PC-9 (cell line): ENCODE measurements at regions not wholly inside any gene's neighbourhood (a gene's known extent, or its start where the extent isn't known, plus 50 kb on each side); places are given as distances from the start of the nearest gene placed in this dataset.
"Not testable (repeated sequence)": the region's sequence is repeated elsewhere in the genome, so short reads cannot be mapped to it uniquely, and the experiment has no call there.

Experiments
- CTCF ChIP-seq: fragments of 200-600 bp; sonication (generic); conservative IDR thresholded peaks from 2 replicates; pipeline ENCODE4 v1.6.1; 2017; ENCODE audit warnings: mixed run types, antibody characterized with exemption, mild to moderate bottlenecking, moderate library complexity
- EZH2 ChIP-seq: fragments of 200-600 bp; sonication (generic); IDR thresholded peaks from 2 replicates; pipeline ENCODE4 v1.8.0; 2017; ENCODE audit warnings: antibody characterized with exemption, low read depth

GRCh38 chr7:73220766-73221370 lies 87.8 kb downstream of the NSUN5 start:
- not testable (repeated sequence) for TF ChIP-seq EZH2, CTCF
